Smooth muscle cell (in vitro differentiated cells): ENCODE measurements at regions not wholly inside any gene's neighbourhood (a gene's known extent, or its start where the extent isn't known, plus 50 kb on each side); places are given as distances from the start of the nearest gene placed in this dataset.

ENCODE experiments used
- DNase-seq: peaks from one replicate; lab custom pipeline; 2025; ENCODE audit not compliant: unreplicated experiment; lab: John Stamatoyannopoulos, UW
- H2AFZ ChIP-seq: fragments of 200-600 bp; sonication (generic); 2 replicates; pipeline ENCODE4 v1.6.0; 2016; ENCODE audit warnings: antibody characterized with exemption, low read depth, mild to moderate bottlenecking
- H3F3A ChIP-seq: fragments of 200-600 bp; sonication (generic); 2 replicates; pipeline ENCODE4 v1.6.0; 2017; ENCODE audit warnings: antibody characterized with exemption, low read depth
- H3K27ac ChIP-seq: fragments of 200-600 bp; sonication (generic); 2 replicates; pipeline ENCODE4 v1.5.1; 2016; ENCODE audit warnings: low read depth, mild to moderate bottlenecking
- H3K27me3 ChIP-seq: fragments of 200-600 bp; sonication (generic); 2 replicates; pipeline ENCODE4 v1.6.1; 2016; ENCODE audit warnings: low read depth, mild to moderate bottlenecking
- H3K36me3 ChIP-seq: fragments of 200-600 bp; sonication (generic); 2 replicates; pipeline ENCODE4 v1.5.1; 2016; ENCODE audit warnings: low read depth
- H3K4me1 ChIP-seq: fragments of 200-600 bp; sonication (generic); 2 replicates; pipeline ENCODE4 v1.5.1; 2016; ENCODE audit warnings: low read depth
- H3K4me2 ChIP-seq: fragments of 200-600 bp; sonication (generic); 2 replicates; pipeline ENCODE4 v1.6.0; 2016; ENCODE audit warnings: mild to moderate bottlenecking
- H3K4me3 ChIP-seq: fragments of 200-600 bp; sonication (generic); 2 replicates; pipeline ENCODE4 v1.5.1; 2016; ENCODE audit warnings: mild to moderate bottlenecking
- H3K79me2 ChIP-seq: fragments of 200-600 bp; sonication (generic); 2 replicates; pipeline ENCODE4 v1.6.0; 2016; ENCODE audit warnings: low read depth, mild to moderate bottlenecking
- H3K9ac ChIP-seq: fragments of 200-600 bp; sonication (generic); 2 replicates; pipeline ENCODE4 v1.6.0; 2016; ENCODE audit warnings: low read depth
- H3K9me3 ChIP-seq: fragments of 200-600 bp; sonication (generic); replicated peaks from 2 replicates; pipeline ENCODE4 v1.5.1; 2016; ENCODE audit warnings: low read depth
- H4K20me1 ChIP-seq: fragments of 200-600 bp; sonication (generic); 2 replicates; pipeline ENCODE4 v1.6.0; 2016; ENCODE audit warnings: low read depth
- whole genome bisulfite sequencing: methylation state at CpG from one replicate; pipeline ENCODE4 v1.1.7; 2016; ENCODE audit warnings: low lambda C conversion rate; 5-methylcytosine and 5-hydroxymethylcytosine counted together
- TF ChIP-seq, protein P1 (sequence below): fragments of 200-600 bp; sonication (generic); IDR thresholded peaks from 2 replicates; pipeline ENCODE4 v1.5.1; 2017; ENCODE audit warnings: borderline replicate concordance, mild to moderate bottlenecking, antibody characterized with exemption; ENCODE audit not compliant: insufficient read depth, poor library complexity, severe bottlenecking

DNA sequence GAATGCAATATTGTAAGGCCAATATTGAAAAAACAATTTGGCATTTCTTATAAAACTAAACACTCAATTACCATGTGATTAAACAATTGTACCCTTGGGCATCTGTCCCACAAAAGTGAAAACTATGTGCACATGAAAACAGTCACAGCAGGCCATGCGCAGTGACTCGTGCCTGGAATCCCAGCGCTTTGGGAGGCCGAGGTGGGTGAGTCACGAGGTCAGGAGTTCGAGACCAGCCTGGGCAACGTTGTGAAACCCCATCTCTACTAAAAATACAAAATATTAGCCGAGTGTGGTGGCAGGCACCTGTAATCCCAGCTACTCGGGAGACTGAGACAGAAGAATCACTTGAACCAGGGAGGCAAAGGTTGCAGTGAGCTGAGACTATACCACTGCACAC, 343.7 kb downstream of the DMRTA1 start:
- Histone ChIP-seq H3K4me2 (no peak overlapping the region), H3K4me1 (no peaks in the 10 kb centered on the region), H3K4me3 (no peak overlapping the region), H3K36me3 (no peaks in the 10 kb centered on the region), H3K27me3 (no peaks in the 10 kb centered on the region), H3K79me2 (no peaks in the 10 kb centered on the region), H3F3A (no peaks in the 10 kb centered on the region), H2AFZ (no peak overlapping the region), H3K9me3 (no peaks in the 10 kb centered on the region), H3K27ac (no peak overlapping the region), H3K9ac (no peak overlapping the region), H4K20me1 (no peaks in the 10 kb centered on the region)
- TF ChIP-seq, protein P1, sequence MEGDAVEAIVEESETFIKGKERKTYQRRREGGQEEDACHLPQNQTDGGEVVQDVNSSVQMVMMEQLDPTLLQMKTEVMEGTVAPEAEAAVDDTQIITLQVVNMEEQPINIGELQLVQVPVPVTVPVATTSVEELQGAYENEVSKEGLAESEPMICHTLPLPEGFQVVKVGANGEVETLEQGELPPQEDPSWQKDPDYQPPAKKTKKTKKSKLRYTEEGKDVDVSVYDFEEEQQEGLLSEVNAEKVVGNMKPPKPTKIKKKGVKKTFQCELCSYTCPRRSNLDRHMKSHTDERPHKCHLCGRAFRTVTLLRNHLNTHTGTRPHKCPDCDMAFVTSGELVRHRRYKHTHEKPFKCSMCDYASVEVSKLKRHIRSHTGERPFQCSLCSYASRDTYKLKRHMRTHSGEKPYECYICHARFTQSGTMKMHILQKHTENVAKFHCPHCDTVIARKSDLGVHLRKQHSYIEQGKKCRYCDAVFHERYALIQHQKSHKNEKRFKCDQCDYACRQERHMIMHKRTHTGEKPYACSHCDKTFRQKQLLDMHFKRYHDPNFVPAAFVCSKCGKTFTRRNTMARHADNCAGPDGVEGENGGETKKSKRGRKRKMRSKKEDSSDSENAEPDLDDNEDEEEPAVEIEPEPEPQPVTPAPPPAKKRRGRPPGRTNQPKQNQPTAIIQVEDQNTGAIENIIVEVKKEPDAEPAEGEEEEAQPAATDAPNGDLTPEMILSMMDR = no peak
- DNase-seq = no peak
- WGBS = 94% methylated on average over 9 of the region's 9 CpGs

DNA sequence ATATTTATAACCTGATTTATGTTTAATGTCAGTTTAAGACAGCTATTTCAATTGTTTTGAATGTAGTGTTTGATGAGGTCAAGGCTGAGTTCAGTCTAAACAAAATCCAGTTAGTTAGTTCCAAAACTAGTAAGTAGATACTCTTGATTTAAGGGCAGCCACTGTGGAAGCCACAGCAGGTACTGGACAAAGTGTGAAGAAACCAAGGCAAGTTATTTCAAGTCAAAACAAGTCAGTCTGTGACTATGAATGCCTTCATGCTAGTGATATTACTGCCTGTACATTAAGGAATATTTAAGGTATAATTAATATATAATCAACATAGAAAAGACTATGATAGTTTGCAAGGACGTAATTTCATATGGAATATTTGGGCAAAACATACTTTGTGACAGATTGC, 362.3 kb downstream of the DMRTA1 start:
- WGBS = 93% methylated on average over 1 of the region's 1 CpG
- Histone ChIP-seq H3F3A (no peaks in the 10 kb centered on the region), H3K9ac (no peak overlapping the region), H3K4me2 (no peak overlapping the region), H3K36me3 (no peaks in the 10 kb centered on the region), H3K9me3 (no peaks in the 10 kb centered on the region), H3K4me1 (no peaks in the 10 kb centered on the region), H4K20me1 (no peaks in the 10 kb centered on the region), H3K27ac (no peak overlapping the region), H3K79me2 (no peaks in the 10 kb centered on the region), H3K4me3 (no peak overlapping the region), H3K27me3 (no peaks in the 10 kb centered on the region), H2AFZ (no peak overlapping the region)
- TF ChIP-seq, protein P1 = no peak
- no peak for DNase-seq

DNA sequence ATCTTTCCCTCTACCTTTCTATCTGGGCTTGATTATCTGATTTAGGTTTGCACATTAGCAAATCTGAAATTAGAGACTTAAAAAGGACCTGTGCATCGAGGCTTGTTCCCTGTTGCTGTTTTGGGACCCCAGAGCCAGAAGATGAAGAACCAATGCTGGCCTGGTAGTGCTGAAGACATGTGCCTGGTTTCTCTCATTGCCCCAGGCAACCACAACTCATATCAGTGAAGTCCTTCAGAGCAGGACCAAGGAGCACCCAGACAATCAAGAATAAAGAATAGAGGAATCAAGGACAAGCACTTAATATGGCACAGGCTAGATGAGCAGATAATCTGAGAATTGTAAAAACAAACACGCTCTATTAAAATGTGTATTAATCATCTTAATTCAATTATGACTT, 362.7 kb downstream of the DMRTA1 start:
- Histone ChIP-seq H3K27ac (no peak overlapping the region), H3K27me3 (no peaks in the 10 kb centered on the region), H3K79me2 (no peaks in the 10 kb centered on the region), H3F3A (no peaks in the 10 kb centered on the region), H2AFZ (no peak overlapping the region), H3K36me3 (no peaks in the 10 kb centered on the region), H3K4me1 (no peaks in the 10 kb centered on the region), H3K4me3 (no peak overlapping the region), H3K9ac (no peak overlapping the region), H4K20me1 (no peaks in the 10 kb centered on the region), H3K4me2 (no peak overlapping the region), H3K9me3 (no peaks in the 10 kb centered on the region)
- WGBS = 79% methylated on average over 2 of the region's 2 CpGs
- no peak for DNase-seq
- TF ChIP-seq, protein P1 = no peak

DNA sequence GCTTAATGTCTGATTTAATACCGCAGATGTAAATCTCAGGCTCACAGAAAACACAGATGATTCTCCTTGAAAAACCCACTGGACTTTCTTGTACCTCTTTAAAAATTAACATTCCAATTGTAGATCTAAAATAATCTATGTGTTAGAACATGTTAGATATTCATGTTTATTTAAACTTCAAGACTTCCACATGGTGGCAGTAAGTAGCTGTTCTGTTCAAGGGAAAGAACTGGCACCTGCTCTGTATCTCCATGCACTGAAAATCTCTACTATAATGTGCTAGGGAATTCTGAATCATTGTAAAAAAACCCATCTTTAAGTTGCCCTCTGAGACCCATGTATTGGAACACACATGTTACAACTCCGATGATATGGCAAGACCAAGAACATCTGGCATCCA, 366.9 kb downstream of the DMRTA1 start:
- Histone ChIP-seq H3K9ac (no peak overlapping the region), H4K20me1 (no peaks in the 10 kb centered on the region), H3K4me2 (no peak overlapping the region), H3F3A (no peaks in the 10 kb centered on the region), H3K9me3 (no peaks in the 10 kb centered on the region), H3K4me3 (no peak overlapping the region), H3K79me2 (no peaks in the 10 kb centered on the region), H3K27me3 (no peaks in the 10 kb centered on the region), H3K27ac (no peak overlapping the region), H3K36me3 (no peaks in the 10 kb centered on the region), H3K4me1 (peaks cover 5% of the 10 kb centered on the region), H2AFZ (no peak overlapping the region)
- TF ChIP-seq, protein P1 = peak; percentile 42
- WGBS = 92% methylated on average over 2 of the region's 2 CpGs
- no peak for DNase-seq
